ENCODE measurements at regions not wholly inside any gene's neighbourhood (a gene's known extent, or its start where the extent isn't known, plus 50 kb on each side); places are given as distances from the start of the nearest gene placed in this dataset.

DNA sequence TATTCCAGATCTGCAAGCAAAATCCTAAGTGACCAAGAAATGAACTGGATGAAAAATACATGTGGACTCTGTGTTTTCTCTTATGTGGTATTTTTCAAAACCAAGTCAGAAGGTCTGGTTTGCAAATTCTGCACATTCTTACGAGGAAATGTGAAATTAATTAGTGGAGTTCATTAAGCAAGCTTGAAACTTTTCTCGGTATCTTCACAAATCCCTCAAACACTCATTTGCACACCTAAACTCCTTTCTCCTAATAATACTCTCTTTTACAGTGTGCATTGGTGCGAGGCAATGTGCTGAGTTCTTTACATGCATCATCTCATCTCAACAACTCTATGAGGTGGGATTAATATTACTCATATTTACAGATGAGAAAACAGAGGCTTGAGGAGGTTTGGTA, 82.1 kb downstream of the MTERF1 start:
- no peak for DNase-seq

DNA sequence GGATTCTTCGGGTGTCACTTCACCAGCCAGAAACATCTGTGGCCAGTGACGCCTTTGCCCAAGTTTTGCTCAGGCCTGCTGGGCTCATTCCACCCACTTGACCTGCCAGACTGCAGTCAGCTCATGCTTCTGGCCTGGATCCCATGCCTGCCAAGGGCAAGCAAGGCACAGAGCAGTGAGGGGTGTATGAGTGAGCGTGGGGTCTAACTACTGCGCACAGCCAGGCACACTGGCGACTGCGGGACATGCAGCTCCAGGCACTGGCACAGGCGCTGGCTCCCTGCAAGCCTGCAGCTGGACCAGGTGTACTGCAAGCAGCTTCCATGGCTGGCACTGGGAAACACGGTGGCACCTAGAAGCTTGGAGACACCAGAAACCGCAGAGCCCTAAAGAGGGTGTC, 80.1 kb downstream of the MTERF1 start:
- DNase-seq, result no peak

DNA sequence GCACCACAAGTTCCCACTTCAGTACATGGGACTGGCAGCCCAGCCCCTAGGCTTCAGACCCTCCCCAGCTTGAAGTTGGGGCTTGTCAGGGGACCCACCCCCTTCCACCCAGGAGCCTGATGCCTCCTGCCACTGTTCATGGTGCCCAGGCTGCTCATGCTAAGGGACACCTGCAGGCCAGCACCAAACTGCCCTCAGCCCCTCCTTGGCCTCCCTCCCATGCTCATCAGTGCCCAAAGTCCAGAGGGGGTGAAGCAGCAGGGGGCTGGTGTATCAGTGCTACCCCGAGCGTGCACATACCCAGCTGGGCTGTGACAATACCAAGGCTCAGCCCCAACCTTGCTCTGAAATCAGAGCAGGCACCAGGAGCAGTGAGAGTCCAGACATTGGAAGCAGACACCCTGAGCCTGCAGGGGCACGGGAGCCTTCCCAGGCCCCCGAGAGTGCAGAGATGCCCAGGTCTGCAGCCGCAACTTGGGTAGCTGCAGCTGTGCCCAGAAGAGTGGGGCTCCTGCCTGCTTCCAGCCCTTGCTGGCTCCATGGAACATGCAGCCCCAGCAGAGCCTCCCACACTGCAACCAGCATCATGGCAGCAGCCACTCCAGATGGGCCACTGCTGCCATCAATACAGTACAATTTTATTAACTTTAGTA, 79.0 kb downstream of the MTERF1 start:
- no peak for DNase-seq

DNA sequence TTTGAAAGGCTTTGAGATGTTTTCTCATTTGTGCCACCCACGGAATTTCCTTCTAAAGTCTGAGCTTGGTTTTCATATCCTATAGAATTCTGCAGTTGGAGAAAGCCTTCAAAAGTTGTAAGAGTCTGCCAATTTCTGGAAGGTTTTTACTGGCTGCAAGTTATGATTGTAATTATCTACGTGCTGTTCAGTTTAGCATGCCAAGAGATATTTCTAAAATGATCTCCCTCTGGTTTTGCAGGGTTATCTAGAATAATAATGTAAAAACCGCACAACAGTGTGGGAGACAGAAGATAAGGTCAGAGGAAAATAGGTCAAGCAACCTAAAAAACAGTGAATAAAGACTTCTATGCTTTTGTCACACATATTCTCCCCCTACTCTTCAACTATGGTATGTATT, 69.3 kb downstream of the MTERF1 start:
- DNase-seq, result no peak

DNA sequence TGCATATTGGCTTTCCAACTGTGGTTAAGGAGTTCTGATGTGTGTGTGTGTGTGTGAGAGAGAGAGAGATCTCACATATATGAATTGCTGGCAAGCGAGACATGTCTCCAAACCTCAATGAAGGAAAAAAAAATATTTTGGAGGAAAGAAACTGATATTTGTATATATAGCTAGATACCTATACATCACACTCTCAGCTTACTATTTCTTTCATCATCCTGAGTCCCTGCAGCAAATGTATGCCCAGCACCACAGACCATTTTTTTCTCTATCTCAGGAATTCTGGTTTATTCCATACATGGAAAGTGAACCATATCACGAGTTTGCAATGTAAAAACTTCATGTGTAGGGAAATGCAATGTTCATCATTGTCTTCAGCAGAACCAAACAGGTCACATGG, 68.9 kb downstream of the MTERF1 start:
- DNase-seq, result no peak

DNA sequence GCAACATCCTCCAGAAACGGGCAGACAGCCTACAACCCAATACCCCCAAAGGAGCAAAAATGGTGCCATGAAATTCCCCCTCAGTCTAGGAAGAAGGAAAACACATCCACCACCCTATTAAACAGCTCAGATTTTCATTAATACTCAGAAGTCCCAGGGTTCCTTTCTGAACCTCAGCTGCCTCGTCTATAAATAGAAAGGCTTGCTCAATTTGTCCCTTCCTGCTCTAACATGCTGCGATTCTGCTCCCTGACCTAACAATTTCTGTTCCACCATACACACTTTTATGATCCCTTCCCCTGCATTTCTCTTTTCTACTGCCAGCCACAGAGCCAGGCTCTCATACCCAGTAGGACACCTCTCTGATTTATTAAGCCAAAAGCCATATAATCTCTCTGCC, 68.1 kb downstream of the MTERF1 start:
- no peak for DNase-seq

DNA sequence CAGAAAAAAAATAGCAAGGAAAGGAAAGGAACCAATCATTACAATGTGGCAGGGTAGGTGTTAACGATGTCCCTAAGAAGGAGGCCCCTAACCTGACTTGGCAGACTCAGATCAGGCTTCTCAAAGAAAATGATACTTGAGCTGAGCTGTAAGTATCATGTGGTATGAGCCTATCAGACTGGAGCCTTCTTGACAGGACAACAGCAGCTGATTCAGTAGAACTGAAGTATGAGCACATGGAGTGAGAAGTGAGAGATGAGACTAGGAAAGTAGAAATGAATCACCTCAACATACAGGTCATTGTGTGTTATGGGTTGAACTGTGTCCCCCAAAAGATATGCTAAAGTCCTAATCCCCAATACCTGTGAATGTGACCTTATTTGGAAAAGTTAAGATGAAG, 66.3 kb downstream of the MTERF1 start:
- DNase-seq, result no peak

Measured in NCI-H526 treated with DMSO at 0.1 percent for 48 hours (cell line).